ENCODE measurements at regions not wholly inside any gene's neighbourhood (a gene's known extent, or its start where the extent isn't known, plus 50 kb on each side); places are given as distances from the start of the nearest gene placed in this dataset.

GRCh38 chr16:86681031-86681756, 102.8 kb downstream of the FOXL1 start:
- H3K4me3 ChIP-seq (ENCODE audit: low read depth in 1 of 5, low read length in 5 of 5), result peak overlapping the region in 1 of 5 donors; percentile 8
- H3K9ac ChIP-seq (ENCODE audit: low read length in 5 of 5), result no peak overlapping the region
- H3K4me1 ChIP-seq (ENCODE audit: control insufficient read depth in 5 of 5, insufficient read depth in 5 of 5, low read length in 5 of 5), result peaks cover 0 to 8% (median 2%) of the 10 kb centered on the region in 5 donors
- H3K27me3 ChIP-seq (ENCODE audit: control insufficient read depth in 5 of 5, insufficient read depth in 4 of 5, low read length in 5 of 5), result peaks cover 3 to 18% (median 10%) of the 10 kb centered on the region in 5 donors
- no peak overlapping the region for H3K27ac ChIP-seq (ENCODE audit: low read depth, low read length)
- no peaks in the 10 kb centered on the region for H3K36me3 ChIP-seq (ENCODE audit: control insufficient read depth in 5 of 5, insufficient read depth in 5 of 5, low read length in 5 of 5)
- H3K9me3 ChIP-seq (ENCODE audit: control insufficient read depth in 5 of 5, low read length in 5 of 5), result no peaks in the 10 kb centered on the region

GRCh38 chr16:86681757-86682106, 103.4 kb downstream of the FOXL1 start:
- Histone ChIP-seq H3K36me3 (ENCODE audit: control insufficient read depth in 5 of 5, insufficient read depth in 5 of 5, low read length in 5 of 5) (no peaks in the 10 kb centered on the region), H3K9me3 (ENCODE audit: control insufficient read depth in 5 of 5, low read length in 5 of 5) (no peaks in the 10 kb centered on the region), H3K4me1 (ENCODE audit: control insufficient read depth in 5 of 5, insufficient read depth in 5 of 5, low read length in 5 of 5) (peaks cover 0 to 8% (median 2%) of the 10 kb centered on the region in 5 donors), H3K4me3 (ENCODE audit: low read depth in 1 of 5, low read length in 5 of 5) (no peak overlapping the region), H3K9ac (ENCODE audit: low read length in 5 of 5) (no peak overlapping the region), H3K27ac (ENCODE audit: low read depth, low read length) (no peak overlapping the region), H3K27me3 (ENCODE audit: control insufficient read depth in 5 of 5, insufficient read depth in 4 of 5, low read length in 5 of 5) (peaks cover under 1 to 18% (median 9%) of the 10 kb centered on the region in 5 donors)

- Histone ChIP-seq H3K27ac (ENCODE audit: low read depth, low read length) (no peak overlapping the region), H3K9me3 (ENCODE audit: control insufficient read depth in 5 of 5, low read length in 5 of 5) (no peaks in the 10 kb centered on the region), H3K4me1 (ENCODE audit: control insufficient read depth in 5 of 5, insufficient read depth in 5 of 5, low read length in 5 of 5) (peaks cover 0 to 8% (median 2%) of the 10 kb centered on the region in 5 donors), H3K36me3 (ENCODE audit: control insufficient read depth in 5 of 5, insufficient read depth in 5 of 5, low read length in 5 of 5) (no peaks in the 10 kb centered on the region), H3K9ac (ENCODE audit: low read length in 5 of 5) (no peak overlapping the region), H3K4me3 (ENCODE audit: low read depth in 1 of 5, low read length in 5 of 5) (no peak overlapping the region), H3K27me3 (ENCODE audit: control insufficient read depth in 5 of 5, insufficient read depth in 4 of 5, low read length in 5 of 5) (peaks cover 0 to 18% (median 9%) of the 10 kb centered on the region in 5 donors)
Measured at GRCh38 chr16:86682219-86682904, 104.0 kb downstream of the FOXL1 start.

- no peak overlapping the region for H3K9ac ChIP-seq (ENCODE audit: low read length in 5 of 5)
- no peak overlapping the region for H3K4me3 ChIP-seq (ENCODE audit: low read depth in 1 of 5, low read length in 5 of 5)
- no peak overlapping the region for H3K27ac ChIP-seq (ENCODE audit: low read depth, low read length)
- no peaks in the 10 kb centered on the region for H3K36me3 ChIP-seq (ENCODE audit: control insufficient read depth in 5 of 5, insufficient read depth in 5 of 5, low read length in 5 of 5)
- H3K27me3 ChIP-seq (ENCODE audit: control insufficient read depth in 5 of 5, insufficient read depth in 4 of 5, low read length in 5 of 5), result peaks cover 0 to 18% (median 9%) of the 10 kb centered on the region in 5 donors
- no peaks in the 10 kb centered on the region for H3K9me3 ChIP-seq (ENCODE audit: control insufficient read depth in 5 of 5, low read length in 5 of 5)
- H3K4me1 ChIP-seq (ENCODE audit: control insufficient read depth in 5 of 5, insufficient read depth in 5 of 5, low read length in 5 of 5), result peaks cover 0 to 8% (median 2%) of the 10 kb centered on the region in 5 donors
Measured at GRCh38 chr16:86683441-86684194, 105.3 kb downstream of the FOXL1 start.

GRCh38 chr16:86685076-86685475, 106.7 kb downstream of the FOXL1 start:
- Histone ChIP-seq H3K9ac (ENCODE audit: low read length in 5 of 5) (no peak overlapping the region), H3K4me1 (ENCODE audit: control insufficient read depth in 5 of 5, insufficient read depth in 5 of 5, low read length in 5 of 5) (peaks cover 0 to 4% (median 2%) of the 10 kb centered on the region in 5 donors), H3K9me3 (ENCODE audit: control insufficient read depth in 5 of 5, low read length in 5 of 5) (peaks cover 0 to 5% (median 0%) of the 10 kb centered on the region in 5 donors), H3K4me3 (ENCODE audit: low read depth in 1 of 5, low read length in 5 of 5) (no peak overlapping the region), H3K27me3 (ENCODE audit: control insufficient read depth in 5 of 5, insufficient read depth in 4 of 5, low read length in 5 of 5) (peaks cover 0 to 18% (median 7%) of the 10 kb centered on the region in 5 donors), H3K36me3 (ENCODE audit: control insufficient read depth in 5 of 5, insufficient read depth in 5 of 5, low read length in 5 of 5) (no peaks in the 10 kb centered on the region), H3K27ac (ENCODE audit: low read depth, low read length) (no peak overlapping the region)

GRCh38 chr16:86690970-86691369, 112.6 kb downstream of the FOXL1 start:
- Histone ChIP-seq H3K4me3 (ENCODE audit: low read depth in 1 of 5, low read length in 5 of 5) (no peak overlapping the region), H3K27ac (ENCODE audit: low read depth, low read length) (no peak overlapping the region), H3K36me3 (ENCODE audit: control insufficient read depth in 5 of 5, insufficient read depth in 5 of 5, low read length in 5 of 5) (no peaks in the 10 kb centered on the region)

GRCh38 chr16:86692426-86692825, 114.1 kb downstream of the FOXL1 start:
- no peak overlapping the region for H3K9ac ChIP-seq (ENCODE audit: low read length in 5 of 5)
- peaks cover 0 to 5% (median 0%) of the 10 kb centered on the region in 5 donors for H3K9me3 ChIP-seq (ENCODE audit: control insufficient read depth in 5 of 5, low read length in 5 of 5)
- no peaks in the 10 kb centered on the region for H3K36me3 ChIP-seq (ENCODE audit: control insufficient read depth in 5 of 5, insufficient read depth in 5 of 5, low read length in 5 of 5)
- peaks cover 0 to 14% (median 4%) of the 10 kb centered on the region in 5 donors for H3K27me3 ChIP-seq (ENCODE audit: control insufficient read depth in 5 of 5, insufficient read depth in 4 of 5, low read length in 5 of 5)
- H3K4me3 ChIP-seq (ENCODE audit: low read depth in 1 of 5, low read length in 5 of 5), result no peak overlapping the region
- no peak overlapping the region for H3K27ac ChIP-seq (ENCODE audit: low read depth, low read length)
- H3K4me1 ChIP-seq (ENCODE audit: control insufficient read depth in 5 of 5, insufficient read depth in 5 of 5, low read length in 5 of 5), result no peaks in the 10 kb centered on the region

More at GRCh38 chr16:86690970-86691369, 112.6 kb downstream of the FOXL1 start:
- Histone ChIP-seq H3K4me1 (ENCODE audit: control insufficient read depth in 5 of 5, insufficient read depth in 5 of 5, low read length in 5 of 5) (no peaks in the 10 kb centered on the region), H3K27me3 (ENCODE audit: control insufficient read depth in 5 of 5, insufficient read depth in 4 of 5, low read length in 5 of 5) (peaks cover 0 to 14% (median 4%) of the 10 kb centered on the region in 5 donors), H3K9ac (ENCODE audit: low read length in 5 of 5) (no peak overlapping the region), H3K9me3 (ENCODE audit: control insufficient read depth in 5 of 5, low read length in 5 of 5) (peaks cover 0 to 5% (median 0%) of the 10 kb centered on the region in 5 donors)

GRCh38 chr16:86693033-86693432, 114.7 kb downstream of the FOXL1 start:
- Histone ChIP-seq H3K27ac (ENCODE audit: low read depth, low read length) (no peak overlapping the region), H3K4me3 (ENCODE audit: low read depth in 1 of 5, low read length in 5 of 5) (no peak overlapping the region), H3K9ac (ENCODE audit: low read length in 5 of 5) (no peak overlapping the region), H3K27me3 (ENCODE audit: control insufficient read depth in 5 of 5, insufficient read depth in 4 of 5, low read length in 5 of 5) (peaks cover 2 to 14% (median 5%) of the 10 kb centered on the region in 5 donors), H3K4me1 (ENCODE audit: control insufficient read depth in 5 of 5, insufficient read depth in 5 of 5, low read length in 5 of 5) (no peaks in the 10 kb centered on the region), H3K9me3 (ENCODE audit: control insufficient read depth in 5 of 5, low read length in 5 of 5) (peaks cover 0 to 5% (median 0%) of the 10 kb centered on the region in 5 donors), H3K36me3 (ENCODE audit: control insufficient read depth in 5 of 5, insufficient read depth in 5 of 5, low read length in 5 of 5) (no peaks in the 10 kb centered on the region)

GRCh38 chr16:86697715-86698114, 119.4 kb downstream of the FOXL1 start:
- Histone ChIP-seq H3K27me3 (ENCODE audit: control insufficient read depth in 5 of 5, insufficient read depth in 4 of 5, low read length in 5 of 5) (peaks cover 4 to 12% (median 11%) of the 10 kb centered on the region in 5 donors), H3K9me3 (ENCODE audit: control insufficient read depth in 5 of 5, low read length in 5 of 5) (no peaks in the 10 kb centered on the region), H3K4me1 (ENCODE audit: control insufficient read depth in 5 of 5, insufficient read depth in 5 of 5, low read length in 5 of 5) (no peaks in the 10 kb centered on the region), H3K4me3 (ENCODE audit: low read depth in 1 of 5, low read length in 5 of 5) (no peak overlapping the region), H3K27ac (ENCODE audit: low read depth, low read length) (no peak overlapping the region), H3K9ac (ENCODE audit: low read length in 5 of 5) (no peak overlapping the region), H3K36me3 (ENCODE audit: control insufficient read depth in 5 of 5, insufficient read depth in 5 of 5, low read length in 5 of 5) (no peaks in the 10 kb centered on the region)
